ENCODE measurements at regions not wholly inside any gene's neighbourhood (a gene's known extent, or its start where the extent isn't known, plus 50 kb on each side); places are given as distances from the start of the nearest gene placed in this dataset.

- no peak for FAIRE-seq
Observed at GRCh38 chr10:112087953-112088456, 95.6 kb downstream of the GPAM start.

DNA sequence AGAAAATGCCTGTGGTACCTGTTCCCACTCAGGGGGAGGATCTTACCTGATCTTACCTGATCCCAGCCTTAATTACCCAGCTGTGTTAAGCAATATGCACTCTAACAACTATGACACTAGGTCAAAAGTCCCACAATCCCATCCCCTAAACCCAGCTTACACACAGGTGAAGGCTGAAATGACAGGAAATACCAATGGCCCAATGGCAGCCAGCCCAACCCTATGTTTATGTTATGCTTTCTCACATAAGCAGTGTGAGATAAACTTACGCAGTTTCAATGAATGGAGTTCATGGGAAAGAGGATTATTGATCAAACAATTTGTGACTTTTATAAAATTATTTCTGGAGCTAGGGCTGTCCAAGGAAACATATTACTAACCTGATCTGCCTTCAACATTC, 91.9 kb downstream of the GPAM start:
- no peak for FAIRE-seq

GRCh38 chr10:112092519-112092918, 91.0 kb downstream of the GPAM start:
- FAIRE-seq, result no peak

GRCh38 chr10:112094984-112095383, 88.6 kb downstream of the GPAM start:
- FAIRE-seq, result no peak

GRCh38 chr10:112095731-112096130, 87.8 kb downstream of the GPAM start:
- no peak for FAIRE-seq

- FAIRE-seq, result no peak
Observed at GRCh38 chr10:112098682-112099081, 84.9 kb downstream of the GPAM start.

All from endometrium (tissue), 2 donors.